GM12872 (cell line): ENCODE measurements at regions not wholly inside any gene's neighbourhood (a gene's known extent, or its start where the extent isn't known, plus 50 kb on each side); places are given as distances from the start of the nearest gene placed in this dataset.

Source experiments
- TF ChIP-seq, protein P1 (sequence below): IDR thresholded peaks from 3 replicates; pipeline ENCODE4 v1.5.1; 2011; ENCODE audit warnings: low read depth, mild to moderate bottlenecking, low read length, moderate library complexity; ENCODE audit not compliant: insufficient read depth

DNA sequence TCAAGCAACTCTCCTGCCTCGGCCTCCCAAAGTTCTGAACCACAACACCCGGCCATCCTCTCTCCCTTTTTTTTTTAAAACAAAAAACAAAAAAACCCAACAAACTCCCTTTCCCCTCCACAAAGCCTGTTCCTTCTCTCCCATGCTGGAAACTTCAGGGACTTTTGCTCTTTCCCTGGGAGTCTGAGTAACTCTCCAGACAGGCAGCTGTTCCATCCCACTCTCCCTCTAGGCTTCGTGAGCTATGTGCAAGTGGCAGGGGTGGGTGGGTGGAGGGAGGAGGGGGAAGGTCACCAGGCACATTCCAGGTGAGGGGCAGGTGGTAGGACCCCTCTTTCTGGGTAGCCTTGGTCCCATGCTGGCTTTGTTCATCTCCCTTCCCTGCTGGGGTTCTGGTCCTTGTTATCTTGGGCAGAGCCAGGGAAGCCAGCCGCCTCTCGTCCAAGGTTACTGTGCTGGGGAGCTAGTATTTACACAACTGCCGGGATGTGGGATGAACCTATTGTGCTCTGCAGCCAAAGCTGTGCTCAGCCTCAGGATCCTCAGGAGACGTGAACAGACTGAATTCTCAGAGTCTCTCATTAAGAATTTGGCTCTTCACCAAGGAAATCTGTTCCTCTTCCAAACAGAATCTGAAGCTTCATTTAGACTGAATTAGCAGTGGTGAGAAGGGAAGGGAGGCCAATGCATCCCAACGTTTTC lies 106.9 kb downstream of the LIPG start:
- TF ChIP-seq, protein P1, sequence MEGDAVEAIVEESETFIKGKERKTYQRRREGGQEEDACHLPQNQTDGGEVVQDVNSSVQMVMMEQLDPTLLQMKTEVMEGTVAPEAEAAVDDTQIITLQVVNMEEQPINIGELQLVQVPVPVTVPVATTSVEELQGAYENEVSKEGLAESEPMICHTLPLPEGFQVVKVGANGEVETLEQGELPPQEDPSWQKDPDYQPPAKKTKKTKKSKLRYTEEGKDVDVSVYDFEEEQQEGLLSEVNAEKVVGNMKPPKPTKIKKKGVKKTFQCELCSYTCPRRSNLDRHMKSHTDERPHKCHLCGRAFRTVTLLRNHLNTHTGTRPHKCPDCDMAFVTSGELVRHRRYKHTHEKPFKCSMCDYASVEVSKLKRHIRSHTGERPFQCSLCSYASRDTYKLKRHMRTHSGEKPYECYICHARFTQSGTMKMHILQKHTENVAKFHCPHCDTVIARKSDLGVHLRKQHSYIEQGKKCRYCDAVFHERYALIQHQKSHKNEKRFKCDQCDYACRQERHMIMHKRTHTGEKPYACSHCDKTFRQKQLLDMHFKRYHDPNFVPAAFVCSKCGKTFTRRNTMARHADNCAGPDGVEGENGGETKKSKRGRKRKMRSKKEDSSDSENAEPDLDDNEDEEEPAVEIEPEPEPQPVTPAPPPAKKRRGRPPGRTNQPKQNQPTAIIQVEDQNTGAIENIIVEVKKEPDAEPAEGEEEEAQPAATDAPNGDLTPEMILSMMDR, result no peak

DNA sequence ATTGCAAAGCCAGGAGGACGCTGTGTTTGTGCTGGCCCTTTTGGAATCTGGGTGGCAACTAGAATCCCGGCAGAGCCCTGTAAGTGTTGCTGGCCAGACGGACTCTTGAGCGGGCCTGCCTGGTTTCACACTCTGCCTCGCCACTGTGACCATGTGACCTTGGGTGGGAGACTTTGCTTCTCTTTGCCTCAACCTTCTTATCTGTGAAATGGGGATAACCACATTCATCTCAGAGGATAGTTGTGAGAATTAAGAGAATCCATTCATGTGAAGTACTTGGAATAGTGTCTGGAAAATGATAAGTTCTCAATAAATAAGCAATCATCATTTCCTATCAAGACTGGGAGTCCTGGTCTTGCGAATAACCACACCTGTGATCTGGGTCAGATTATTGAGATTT lies 105.6 kb downstream of the LIPG start:
- TF ChIP-seq, protein P1, result no peak

DNA sequence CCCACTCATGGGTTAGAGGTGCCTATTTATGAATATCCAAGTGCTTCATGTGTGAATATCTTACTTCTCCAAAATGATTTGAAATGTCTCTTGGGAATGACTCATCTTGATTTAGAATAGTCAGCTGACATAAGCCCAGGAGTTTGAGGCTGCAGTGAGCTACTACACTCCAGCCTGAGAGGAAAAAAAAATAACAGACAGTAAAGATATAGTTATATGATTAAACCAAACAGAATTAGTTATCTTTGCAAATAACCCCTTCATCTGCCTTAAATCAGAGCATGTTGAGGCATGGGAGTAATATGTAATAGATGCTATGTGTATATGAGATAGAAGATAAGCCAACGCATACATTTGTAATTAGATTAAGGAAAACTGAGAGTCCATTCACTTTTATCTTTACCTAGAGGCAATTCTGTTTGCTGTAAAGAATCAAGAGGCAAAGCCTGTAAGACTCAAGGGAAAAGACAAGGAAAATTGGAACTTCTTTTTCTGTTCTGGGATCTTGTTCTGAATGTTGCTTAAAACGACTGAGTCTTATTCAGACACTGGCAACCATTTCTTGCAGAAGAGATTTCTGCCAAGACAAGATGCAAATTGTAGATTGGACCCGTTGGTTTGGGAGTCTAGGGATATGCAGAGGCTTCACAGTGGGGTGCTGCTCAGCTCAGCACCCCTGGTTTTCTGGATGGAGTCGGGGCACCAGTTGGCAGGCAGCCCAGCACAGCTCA lies 104.4 kb downstream of the LIPG start:
- TF ChIP-seq, protein P1, result no peak

DNA sequence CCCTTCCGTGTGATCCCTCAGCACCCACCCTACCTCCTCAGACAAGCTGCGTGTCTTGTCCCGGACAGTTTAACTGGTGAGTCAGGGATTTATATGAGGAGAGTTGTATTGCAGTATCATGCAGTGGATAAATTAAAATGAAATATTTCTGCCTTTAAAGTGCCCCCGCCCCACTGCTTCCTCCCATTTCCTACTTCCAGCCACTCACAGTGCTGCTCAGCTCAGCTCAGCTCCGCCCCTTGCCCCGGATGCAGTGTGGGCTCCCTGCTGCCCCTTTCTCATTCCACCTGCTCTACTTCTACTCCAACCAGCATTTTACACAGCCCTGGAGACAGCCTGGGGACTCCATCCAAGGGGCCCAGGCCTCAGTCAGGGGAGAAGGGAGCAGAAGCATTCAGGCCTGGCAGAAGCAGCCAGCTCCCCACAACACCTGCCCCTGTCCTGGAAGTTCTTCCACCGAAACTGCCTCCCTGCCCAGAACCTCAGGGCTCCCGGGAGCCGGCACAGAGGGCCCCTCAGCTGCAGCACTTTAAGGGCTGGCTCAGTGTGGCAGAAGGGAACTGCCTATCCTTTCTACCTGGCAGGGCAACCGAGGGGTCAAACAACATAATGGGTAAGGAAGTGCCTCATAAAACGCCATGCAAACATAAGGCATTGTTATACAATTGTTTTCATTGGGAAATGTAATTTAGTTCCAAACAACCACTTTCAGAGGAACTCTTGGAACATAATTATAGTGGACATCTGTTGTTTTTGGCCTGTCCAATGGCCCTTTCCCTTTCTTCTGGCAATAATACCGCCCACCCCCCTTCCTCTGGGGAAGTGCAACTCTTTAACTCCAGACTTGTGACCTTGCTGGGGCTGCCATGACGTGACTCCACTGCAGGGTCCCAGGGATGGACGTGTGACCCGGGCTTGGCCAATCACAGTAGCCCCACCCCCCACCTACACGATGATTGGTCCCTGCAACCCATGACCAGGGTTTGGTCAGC lies 102.3 kb downstream of the LIPG start:
- TF ChIP-seq, protein P1, result no peak

DNA sequence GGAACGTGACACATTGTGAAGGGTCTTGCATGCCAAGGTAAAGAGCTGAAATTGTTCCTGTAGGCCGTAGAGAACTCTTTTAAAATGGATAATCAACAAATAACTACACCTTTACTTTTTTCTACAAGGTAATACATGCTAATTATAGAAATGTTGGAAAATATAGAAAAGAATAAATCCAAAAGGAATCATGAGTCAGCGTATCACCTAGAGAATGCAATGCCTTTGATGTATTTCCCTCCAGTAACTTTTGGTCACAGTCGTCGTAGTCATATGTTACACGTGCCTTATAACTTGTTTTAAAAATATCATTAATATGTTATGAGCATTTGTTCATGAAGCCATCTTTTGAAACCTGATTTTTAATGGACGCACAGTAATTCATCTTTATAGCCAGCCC lies 100.6 kb downstream of the LIPG start:
- TF ChIP-seq, protein P1, result no peak

DNA sequence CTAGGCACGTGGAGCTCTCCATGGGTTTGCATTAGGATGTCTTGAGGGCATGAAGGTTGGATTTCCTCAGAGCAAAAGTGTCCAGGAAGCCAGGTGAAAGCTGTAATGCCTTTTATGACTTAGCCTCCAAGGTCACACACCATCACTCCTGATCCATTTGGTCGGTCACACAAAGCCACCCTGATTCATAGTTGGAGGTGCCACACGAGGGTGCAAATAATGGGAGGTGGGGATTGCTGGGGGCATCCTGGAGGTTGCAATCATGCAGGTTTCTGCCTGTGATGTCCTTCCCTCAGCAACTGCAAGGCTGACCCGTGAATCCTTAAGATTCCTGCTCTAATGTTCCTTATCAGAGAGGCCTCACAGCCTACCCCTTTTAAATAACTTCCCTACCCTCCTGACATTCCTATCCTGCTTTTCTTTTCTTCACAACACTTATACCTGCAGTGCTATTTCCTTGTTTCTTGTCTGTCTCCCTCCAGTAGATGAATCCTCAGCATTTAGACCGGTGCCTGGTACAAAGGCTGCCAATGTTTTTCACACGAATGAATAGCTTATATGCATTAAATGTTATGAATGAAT lies 97.1 kb downstream of the LIPG start:
- TF ChIP-seq, protein P1, result no peak

DNA sequence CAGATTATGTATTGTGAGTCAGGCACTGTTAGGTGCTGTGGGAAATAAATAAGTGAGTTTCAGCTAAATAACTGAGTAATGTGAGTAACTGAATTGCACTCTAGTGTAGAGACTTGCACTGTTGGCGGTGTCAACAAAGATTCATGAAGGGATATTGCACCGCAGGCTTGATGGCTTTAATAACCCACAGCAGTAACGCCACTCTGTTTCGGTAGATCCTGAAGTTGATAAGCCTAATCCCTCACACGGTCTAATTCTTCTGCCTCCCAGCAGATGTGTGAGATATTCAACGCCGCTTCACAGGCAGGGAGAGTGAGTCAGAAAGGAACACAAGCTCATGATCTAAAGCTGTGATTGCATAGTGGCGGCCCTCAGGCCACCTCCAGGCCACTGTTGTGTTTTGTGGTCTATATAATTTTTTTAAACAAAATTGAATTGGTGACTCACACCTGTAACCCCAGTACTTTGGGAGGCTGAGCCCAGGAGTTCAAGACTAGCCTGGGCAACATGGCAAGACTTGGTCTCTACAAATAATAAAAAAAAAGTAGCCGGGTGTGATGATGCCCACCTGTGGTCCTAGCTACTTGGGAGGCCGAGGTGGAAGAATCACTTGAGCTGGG lies 94.3 kb downstream of the LIPG start:
- TF ChIP-seq, protein P1, result no peak
